Dendritic cell treated with granulocyte-macrophage colony-stimulating factor and Interleukin-4, amounts not matched to agents 40 ng/mL and 50 ng/mL, for 4 days (primary cell): ENCODE measurements at regions not wholly inside any gene's neighbourhood (a gene's known extent, or its start where the extent isn't known, plus 50 kb on each side); places are given as distances from the start of the nearest gene placed in this dataset.

Experiments used
- H3K27ac Mint-ChIP-seq: one replicate; pipeline ENCODE4 v1.8.0; 2022; ENCODE audit warnings: mild to moderate bottlenecking, mixed read lengths
- H3K27me3 Mint-ChIP-seq: one replicate; pipeline ENCODE4 v1.8.0; 2022; ENCODE audit warnings: mild to moderate bottlenecking, mixed read lengths
- H3K36me3 Mint-ChIP-seq: one replicate; pipeline ENCODE4 v1.8.0; 2022; ENCODE audit warnings: low read depth, mixed read lengths
- H3K4me1 Mint-ChIP-seq: one replicate; pipeline ENCODE4 v1.8.0; 2022; ENCODE audit warnings: low read depth, mixed read lengths
- H3K4me3 Mint-ChIP-seq: one replicate; pipeline ENCODE4 v1.8.0; 2022; ENCODE audit warnings: mild to moderate bottlenecking, moderate library complexity, mixed read lengths
- H3K9me3 Mint-ChIP-seq: one replicate; pipeline ENCODE4 v1.8.0; 2022; ENCODE audit warnings: mixed read lengths
- intact Hi-C: fragments of 100-400 bp; cut with micrococcal nuclease; formaldehyde crosslinking; loops from one replicate; pipeline ENCODE4 v1.15.0; 2022

DNA sequence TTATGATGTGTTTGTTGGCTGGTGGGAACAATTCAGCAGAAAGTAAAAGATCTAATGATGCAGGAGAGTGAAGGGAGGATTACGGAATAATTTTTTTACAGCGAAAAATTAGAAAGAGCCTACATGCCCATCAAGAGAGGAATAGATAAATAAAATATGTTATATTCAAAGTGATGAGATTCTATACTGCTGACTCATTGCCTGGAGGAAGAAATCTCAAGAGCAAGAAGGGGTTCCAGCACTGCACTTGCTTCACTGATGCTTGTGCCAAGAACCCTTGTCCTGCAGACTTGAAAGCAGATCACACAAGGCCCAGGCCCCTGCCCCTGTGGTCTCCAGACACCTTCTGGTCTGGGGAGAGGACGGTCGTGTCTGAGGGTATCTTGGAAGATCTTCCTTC lies 295.1 kb upstream of the POU3F1 start:
- H3K9me3 Mint-ChIP-seq: no peaks in the 10 kb centered on the region
- H3K27ac Mint-ChIP-seq: no peak overlapping the region
- peaks cover 29% of the 10 kb centered on the region for H3K27me3 Mint-ChIP-seq
- no peak overlapping the region for H3K4me3 Mint-ChIP-seq
- H3K4me1 Mint-ChIP-seq: peaks cover 4% of the 10 kb centered on the region
- intact Hi-C loops: no loop called here
- H3K36me3 Mint-ChIP-seq: no peaks in the 10 kb centered on the region

DNA sequence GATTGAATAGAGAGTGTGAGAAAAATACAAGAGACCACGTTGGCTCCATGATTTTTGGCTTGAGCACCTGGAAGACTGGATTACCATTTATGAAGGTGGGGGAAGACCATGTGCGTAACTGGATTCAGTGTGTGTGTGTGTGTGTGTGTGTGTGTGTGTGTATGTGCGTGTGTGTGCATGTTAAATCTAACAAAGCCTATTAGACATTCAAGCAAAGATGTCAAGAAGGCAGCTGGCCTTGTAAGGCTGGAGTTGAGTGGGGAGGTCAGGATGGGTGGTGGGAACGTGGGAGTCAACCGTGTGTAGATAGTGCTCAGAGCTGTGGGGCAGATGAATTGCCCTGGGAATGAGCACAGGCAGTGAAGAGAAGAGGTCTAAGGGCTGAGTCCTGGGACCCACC lies 293.8 kb upstream of the POU3F1 start:
- Mint-ChIP-seq H3K27me3 (peaks cover 24% of the 10 kb centered on the region), H3K36me3 (no peaks in the 10 kb centered on the region), H3K9me3 (no peaks in the 10 kb centered on the region), H3K4me3 (no peak overlapping the region), H3K4me1 (peaks cover 6% of the 10 kb centered on the region), H3K27ac (no peak overlapping the region)
- intact Hi-C loops: no loop called here

DNA sequence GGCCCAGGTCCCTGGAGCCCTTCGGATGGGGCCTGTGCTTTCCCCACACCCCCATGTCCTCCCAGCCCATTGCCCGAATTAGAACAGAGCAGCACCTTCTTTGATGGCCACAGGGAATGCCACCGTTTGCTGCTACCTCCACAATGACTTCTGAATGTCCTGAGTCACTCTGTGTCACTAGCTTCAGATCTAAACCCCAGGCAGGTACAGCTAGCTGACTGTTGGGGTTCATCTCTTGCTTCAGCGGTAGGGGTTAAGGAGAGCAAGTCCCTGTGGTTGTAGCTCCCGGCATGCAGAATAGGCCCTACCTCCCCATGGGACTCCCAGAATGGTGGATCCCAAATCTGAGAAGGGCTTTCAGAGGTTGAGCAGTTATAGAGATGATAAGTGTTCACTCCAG lies 291.1 kb upstream of the POU3F1 start:
- peaks cover 21% of the 10 kb centered on the region for H3K4me1 Mint-ChIP-seq
- H3K36me3 Mint-ChIP-seq: no peaks in the 10 kb centered on the region
- H3K27ac Mint-ChIP-seq: no peak overlapping the region
- H3K9me3 Mint-ChIP-seq: peaks cover 12% of the 10 kb centered on the region
- intact Hi-C loops: no loop called here
- no peak overlapping the region for H3K4me3 Mint-ChIP-seq
- peaks cover 23% of the 10 kb centered on the region for H3K27me3 Mint-ChIP-seq

DNA sequence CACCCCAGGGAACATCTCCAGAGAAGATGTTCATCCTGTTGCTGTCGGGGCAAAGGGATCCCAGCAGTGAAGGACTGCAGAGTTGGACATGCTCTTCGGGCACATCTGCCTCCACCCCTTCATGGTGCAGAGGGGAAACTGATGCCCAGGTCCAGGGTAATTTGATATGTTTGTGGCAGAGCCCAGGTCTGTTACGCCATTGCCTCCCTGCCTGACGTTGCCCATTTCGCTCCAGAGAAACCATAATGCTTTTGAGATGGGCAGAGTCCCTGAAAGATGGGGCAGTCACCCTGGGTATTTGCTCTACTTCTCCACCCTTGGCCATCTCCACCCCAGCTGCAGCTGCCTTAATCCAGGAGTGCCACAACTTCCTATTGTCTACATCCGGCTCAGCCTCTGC lies 290.4 kb upstream of the POU3F1 start:
- H3K27me3 Mint-ChIP-seq: peaks cover 23% of the 10 kb centered on the region
- intact Hi-C loops: no loop called here
- no peaks in the 10 kb centered on the region for H3K36me3 Mint-ChIP-seq
- no peak overlapping the region for H3K4me3 Mint-ChIP-seq
- peaks cover 21% of the 10 kb centered on the region for H3K4me1 Mint-ChIP-seq
- no peak overlapping the region for H3K27ac Mint-ChIP-seq
- peaks cover 12% of the 10 kb centered on the region for H3K9me3 Mint-ChIP-seq

DNA sequence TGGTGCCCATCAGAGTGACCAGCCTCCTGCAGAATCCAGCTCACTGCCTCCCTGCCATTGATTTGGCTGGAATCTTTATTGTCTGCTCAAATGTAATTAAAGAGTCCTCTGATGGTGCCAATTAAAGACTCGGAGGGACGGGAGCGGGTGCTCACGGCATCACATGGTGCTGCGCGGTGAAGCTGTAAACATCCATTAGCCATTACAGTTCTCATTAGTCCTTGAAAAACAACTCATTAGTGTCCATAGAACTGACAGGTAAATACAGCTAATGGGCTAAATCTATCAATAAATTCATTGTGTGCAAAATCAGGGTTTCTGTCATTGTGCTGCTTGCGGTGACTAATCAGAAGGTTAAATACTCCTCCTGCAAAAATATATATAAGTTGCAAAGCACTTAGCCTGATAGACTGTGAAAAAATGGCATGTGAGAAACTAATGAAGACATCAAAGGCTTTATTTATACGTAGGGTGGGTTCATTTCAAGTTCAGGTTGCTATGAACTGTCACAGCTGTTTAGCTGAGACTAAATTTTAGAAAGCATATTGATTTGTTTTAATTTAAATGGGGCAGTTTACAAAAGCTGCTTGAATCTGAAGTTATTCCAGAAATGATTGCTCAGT lies 289.8 kb upstream of the POU3F1 start:
- Mint-ChIP-seq H3K9me3 (peaks cover 12% of the 10 kb centered on the region), H3K4me1 (peaks cover 21% of the 10 kb centered on the region), H3K4me3 (no peak overlapping the region), H3K36me3 (no peaks in the 10 kb centered on the region), H3K27me3 (peaks cover 25% of the 10 kb centered on the region), H3K27ac (no peak overlapping the region)
- intact Hi-C loops: no loop called here

DNA sequence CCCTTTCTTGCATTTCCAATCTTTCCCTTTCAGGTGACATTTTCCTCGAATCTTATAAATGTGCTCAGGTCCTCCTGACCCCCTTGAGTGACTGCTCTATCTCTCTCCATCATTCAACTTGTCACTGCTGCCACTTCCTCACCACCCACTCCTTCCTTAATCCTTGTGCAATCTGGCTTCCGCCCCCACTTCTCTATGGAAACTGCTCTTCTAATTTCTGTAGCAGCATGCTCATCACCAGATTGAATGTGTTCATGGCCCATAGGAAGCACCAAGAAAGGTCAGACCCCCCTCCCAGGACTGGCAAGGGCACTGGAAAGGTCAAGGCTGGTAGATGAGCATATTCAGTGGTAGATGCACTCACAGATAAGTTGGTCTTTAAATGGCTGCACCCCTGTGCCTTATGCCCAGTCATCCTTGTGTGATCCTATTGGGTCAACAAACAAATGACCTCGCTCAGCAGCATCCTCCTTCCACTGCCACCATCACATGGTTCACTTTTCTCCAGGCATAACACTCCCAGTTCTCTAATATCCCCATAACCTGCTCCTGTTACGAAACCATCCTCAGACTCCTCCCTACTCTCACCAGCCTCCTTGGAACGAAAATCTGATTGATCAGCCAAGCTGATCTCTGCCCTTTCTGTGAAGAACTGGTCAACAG lies 288.5 kb upstream of the POU3F1 start:
- peaks cover 18% of the 10 kb centered on the region for H3K27me3 Mint-ChIP-seq

DNA sequence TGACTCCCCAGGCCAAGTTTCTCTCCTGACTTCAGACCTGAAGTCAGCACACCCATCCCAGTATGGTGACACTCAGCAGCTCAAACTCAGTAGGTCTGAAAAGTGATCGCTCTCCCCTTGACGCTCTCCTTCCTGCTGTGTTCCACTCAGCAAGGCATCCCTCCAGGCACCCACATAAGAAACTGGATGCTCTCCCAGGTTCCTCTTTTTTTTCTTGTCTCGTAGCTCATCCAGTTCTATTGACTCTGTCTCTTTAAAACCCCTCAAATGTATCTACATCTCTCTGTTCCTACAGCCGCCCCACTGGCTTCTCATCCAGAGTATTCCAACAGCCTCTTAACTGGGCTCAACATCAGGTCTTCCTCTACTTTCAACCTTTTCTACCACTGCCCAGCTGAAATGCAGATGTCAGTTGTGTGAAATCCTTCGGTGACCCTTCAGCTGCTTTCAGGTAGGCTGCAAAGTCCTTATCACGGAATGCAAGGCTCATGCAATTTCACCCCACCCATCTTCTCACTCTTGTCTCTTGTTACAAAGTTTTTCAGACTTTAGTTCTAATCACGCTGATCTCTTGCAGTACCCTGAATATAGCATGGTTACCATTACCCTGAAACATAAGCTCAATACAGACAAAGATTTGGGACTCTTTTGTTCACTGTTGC lies 286.2 kb upstream of the POU3F1 start:
- no peak overlapping the region for H3K4me3 Mint-ChIP-seq
- H3K27me3 Mint-ChIP-seq: peaks cover 10% of the 10 kb centered on the region
- H3K27ac Mint-ChIP-seq: no peak overlapping the region
- no peaks in the 10 kb centered on the region for H3K36me3 Mint-ChIP-seq
- intact Hi-C loops: no loop called here
- peaks cover 21% of the 10 kb centered on the region for H3K4me1 Mint-ChIP-seq
- H3K9me3 Mint-ChIP-seq: peaks cover 12% of the 10 kb centered on the region

More for the DNA sequence above, 288.5 kb upstream of the POU3F1 start:
- intact Hi-C loops: no loop called here
- Mint-ChIP-seq H3K9me3 (peaks cover 12% of the 10 kb centered on the region), H3K36me3 (no peaks in the 10 kb centered on the region), H3K4me3 (no peak overlapping the region), H3K27ac (no peak overlapping the region), H3K4me1 (peaks cover 21% of the 10 kb centered on the region)

DNA sequence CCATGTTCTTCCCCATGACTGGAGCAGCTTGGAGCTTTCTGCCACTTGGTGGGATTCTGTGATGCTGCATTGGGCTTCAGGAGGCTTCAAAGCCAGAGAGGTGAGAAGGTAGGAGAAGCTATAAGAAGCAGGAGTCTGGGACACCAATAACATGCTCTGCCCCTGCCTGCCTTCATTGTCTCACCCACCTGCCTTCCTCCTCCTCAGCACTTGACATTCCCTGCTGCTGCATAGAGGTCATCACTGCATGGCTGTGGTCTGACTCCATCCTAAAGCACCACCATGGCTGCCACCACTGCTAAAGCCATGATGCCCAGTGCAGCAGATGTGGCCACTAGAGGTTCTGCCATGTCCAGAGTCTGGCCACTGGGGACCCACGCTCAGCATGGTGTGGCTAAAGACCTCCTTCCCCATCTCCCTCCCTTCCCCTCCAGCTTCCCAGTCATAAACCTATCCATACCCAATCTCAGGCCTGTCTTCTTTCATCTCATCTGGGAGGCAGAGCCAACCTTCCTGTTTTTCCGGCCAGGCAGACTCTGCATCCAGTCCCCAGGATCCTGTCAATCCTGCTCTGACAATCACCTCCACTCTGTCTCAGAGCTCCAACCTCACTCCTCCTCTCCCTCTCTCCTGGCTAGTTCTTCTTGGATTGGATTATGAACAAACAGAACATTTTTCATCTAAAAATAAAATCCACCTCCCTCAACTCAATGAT lies 285.1 kb upstream of the POU3F1 start:
- Mint-ChIP-seq H3K27me3 (peaks cover 10% of the 10 kb centered on the region), H3K4me1 (peaks cover 16% of the 10 kb centered on the region), H3K36me3 (no peaks in the 10 kb centered on the region), H3K4me3 (no peak overlapping the region), H3K27ac (no peak overlapping the region), H3K9me3 (peaks cover 12% of the 10 kb centered on the region)
- intact Hi-C loops: no loop called here

DNA sequence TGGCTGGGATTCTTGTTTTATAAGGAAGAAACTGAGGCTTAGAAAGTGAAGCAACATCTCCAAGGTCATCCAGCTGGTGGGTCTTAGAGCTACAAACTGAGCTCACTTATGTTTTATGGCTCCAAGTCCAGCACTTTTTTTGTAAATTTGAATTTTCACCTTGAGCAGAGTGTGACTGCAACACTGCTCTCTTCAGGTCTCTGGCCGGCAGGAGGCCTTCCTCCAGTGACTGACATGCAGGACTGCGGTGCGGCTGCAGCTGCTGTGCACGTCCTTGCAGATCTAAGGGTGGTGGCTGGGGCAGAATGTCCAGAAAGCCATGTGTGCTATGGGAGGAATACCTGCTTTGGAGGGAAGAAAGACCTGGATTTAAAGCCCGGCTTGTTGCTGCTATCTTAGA lies 284.2 kb upstream of the POU3F1 start:
- intact Hi-C loops: no loop called here
- H3K36me3 Mint-ChIP-seq: no peaks in the 10 kb centered on the region
- peaks cover 10% of the 10 kb centered on the region for H3K27me3 Mint-ChIP-seq
- H3K4me3 Mint-ChIP-seq: no peak overlapping the region
- H3K27ac Mint-ChIP-seq: no peak overlapping the region
- H3K4me1 Mint-ChIP-seq: peaks cover 16% of the 10 kb centered on the region
- H3K9me3 Mint-ChIP-seq: peaks cover 12% of the 10 kb centered on the region

DNA sequence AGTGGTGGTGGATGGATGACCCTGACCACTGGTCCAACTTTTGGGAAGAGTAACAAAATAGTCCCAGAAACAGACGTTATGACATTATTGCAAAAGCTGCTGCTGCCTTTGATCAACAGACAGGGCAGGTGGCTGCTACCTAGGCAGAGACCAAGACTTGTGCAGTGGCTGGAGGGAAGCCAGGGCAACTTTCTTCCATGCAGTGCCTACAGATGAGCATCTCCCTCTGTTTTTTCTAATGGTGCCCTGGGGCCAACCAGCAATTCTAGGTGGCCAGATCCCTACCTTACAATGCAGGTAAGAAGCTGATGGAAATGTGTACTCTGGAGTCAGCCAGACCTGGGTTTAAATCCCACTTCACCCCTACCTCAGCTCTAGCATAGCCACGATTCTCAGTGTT lies 283.1 kb upstream of the POU3F1 start:
- intact Hi-C loops: no loop called here
- H3K27ac Mint-ChIP-seq: no peak overlapping the region
- H3K4me1 Mint-ChIP-seq: peaks cover 7% of the 10 kb centered on the region
- peaks cover 5% of the 10 kb centered on the region for H3K9me3 Mint-ChIP-seq
- peaks cover 12% of the 10 kb centered on the region for H3K27me3 Mint-ChIP-seq
- H3K4me3 Mint-ChIP-seq: no peak overlapping the region
- no peaks in the 10 kb centered on the region for H3K36me3 Mint-ChIP-seq

DNA sequence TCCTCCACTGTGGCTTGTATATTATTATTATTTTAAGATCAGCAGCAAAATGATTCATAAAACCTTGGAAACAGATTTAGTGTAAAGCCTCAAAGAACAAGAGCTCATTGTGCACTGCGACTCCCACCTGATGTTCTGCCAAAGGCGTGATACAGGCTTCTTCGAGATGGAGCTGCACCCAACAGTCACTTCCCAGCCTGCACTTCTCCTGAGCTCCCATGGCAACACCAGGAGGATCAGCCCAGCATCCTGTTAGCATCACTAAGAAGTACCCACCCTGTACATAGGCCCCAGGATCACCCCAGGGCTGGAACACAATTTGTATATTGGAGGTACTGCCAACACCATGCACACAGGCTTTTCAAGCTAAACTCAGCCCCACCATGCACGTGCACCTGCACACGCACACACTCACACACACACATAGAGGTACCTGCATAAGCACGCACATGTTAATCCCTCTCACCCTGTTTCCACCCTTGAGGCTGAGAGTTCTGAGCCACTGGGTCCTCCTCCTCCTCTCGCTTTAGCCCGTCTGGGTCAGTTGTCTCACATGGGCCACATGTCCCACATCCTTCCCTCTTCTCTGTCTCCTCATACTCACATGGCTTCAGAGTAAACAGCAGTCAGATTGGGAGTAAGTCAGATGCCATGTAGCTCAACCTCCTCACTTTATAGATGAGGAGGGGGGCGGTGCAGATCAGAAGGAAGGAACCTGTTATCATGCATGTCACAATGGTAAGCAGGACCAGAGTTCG lies 281.9 kb upstream of the POU3F1 start:
- no peaks in the 10 kb centered on the region for H3K4me1 Mint-ChIP-seq
- H3K4me3 Mint-ChIP-seq: no peak overlapping the region
- no peaks in the 10 kb centered on the region for H3K36me3 Mint-ChIP-seq
- intact Hi-C loops: no loop called here
- H3K9me3 Mint-ChIP-seq: no peaks in the 10 kb centered on the region
- no peak overlapping the region for H3K27ac Mint-ChIP-seq
- H3K27me3 Mint-ChIP-seq: peaks cover 10% of the 10 kb centered on the region

DNA sequence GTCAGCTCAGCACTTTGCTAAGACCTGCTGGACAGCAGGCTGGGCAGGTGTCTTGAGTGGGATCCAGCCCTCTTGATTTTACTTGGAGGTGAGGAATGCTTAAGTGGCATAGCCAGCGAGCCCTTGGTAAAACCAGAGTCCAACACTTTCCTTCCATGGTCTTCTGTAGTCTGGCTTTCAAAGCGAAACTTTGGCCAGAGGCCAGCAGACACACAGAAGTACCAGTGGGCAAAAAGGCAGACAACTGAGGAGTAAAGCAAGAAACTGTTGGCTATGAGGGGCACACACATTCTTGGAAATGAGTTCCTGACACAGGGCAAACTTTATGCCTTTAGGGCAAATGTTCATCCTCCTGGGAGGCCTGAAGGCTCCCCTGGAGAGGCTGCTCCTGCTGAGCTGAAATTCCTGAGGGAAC lies 281.0 kb upstream of the POU3F1 start:
- no peak overlapping the region for H3K27ac Mint-ChIP-seq
- intact Hi-C loops: no loop called here
- no peak overlapping the region for H3K4me3 Mint-ChIP-seq
- no peaks in the 10 kb centered on the region for H3K9me3 Mint-ChIP-seq
- H3K36me3 Mint-ChIP-seq: no peaks in the 10 kb centered on the region
- H3K4me1 Mint-ChIP-seq: no peaks in the 10 kb centered on the region
- peaks cover 17% of the 10 kb centered on the region for H3K27me3 Mint-ChIP-seq

DNA sequence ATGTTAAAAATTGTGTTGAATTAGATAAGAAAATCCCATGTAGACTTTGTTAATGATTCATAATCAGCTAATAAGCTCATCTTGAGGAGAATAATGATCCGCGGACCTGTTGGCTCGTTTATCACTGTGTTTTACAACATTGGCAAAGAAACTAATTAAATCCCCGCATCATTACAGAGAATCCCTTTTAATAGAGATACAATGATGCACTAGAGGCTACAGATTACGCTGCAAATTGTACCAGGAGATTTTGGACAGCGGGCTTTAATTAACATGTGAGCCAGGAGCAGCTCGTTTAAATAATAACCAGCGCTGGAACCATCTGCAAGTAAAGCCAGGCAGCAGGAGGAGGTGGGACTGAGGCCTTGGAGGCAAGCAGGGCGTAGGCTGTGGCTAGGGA lies 280.3 kb upstream of the POU3F1 start:
- Mint-ChIP-seq H3K27ac (no peak overlapping the region), H3K36me3 (no peaks in the 10 kb centered on the region), H3K4me1 (no peaks in the 10 kb centered on the region), H3K27me3 (peaks cover 19% of the 10 kb centered on the region), H3K9me3 (no peaks in the 10 kb centered on the region), H3K4me3 (no peak overlapping the region)
- intact Hi-C loops: no loop called here
